ENCODE measurements at regions not wholly inside any gene's neighbourhood (a gene's known extent, or its start where the extent isn't known, plus 50 kb on each side); places are given as distances from the start of the nearest gene placed in this dataset.

GRCh38 chr2:240351826-240352426 is 83.5 kb upstream of the GPC1 start:
- no peak for TF ChIP-seq POLR2A (IDR thresholded peaks at IDR 0.05)
- no peak for TF ChIP-seq CTCF (IDR thresholded peaks at IDR 0.05)
- no peak for TF ChIP-seq POLR2AphosphoS5 (IDR thresholded peaks at IDR 0.05; ENCODE audit: insufficient read depth in 1 of 2, low read depth in 1 of 2)
